ENCODE measurements at regions not wholly inside any gene's neighbourhood (a gene's known extent, or its start where the extent isn't known, plus 50 kb on each side); places are given as distances from the start of the nearest gene placed in this dataset.
"Not testable (repeated sequence)": the region's sequence is repeated elsewhere in the genome, so short reads cannot be mapped to it uniquely, and the experiment has no call there.

DNA sequence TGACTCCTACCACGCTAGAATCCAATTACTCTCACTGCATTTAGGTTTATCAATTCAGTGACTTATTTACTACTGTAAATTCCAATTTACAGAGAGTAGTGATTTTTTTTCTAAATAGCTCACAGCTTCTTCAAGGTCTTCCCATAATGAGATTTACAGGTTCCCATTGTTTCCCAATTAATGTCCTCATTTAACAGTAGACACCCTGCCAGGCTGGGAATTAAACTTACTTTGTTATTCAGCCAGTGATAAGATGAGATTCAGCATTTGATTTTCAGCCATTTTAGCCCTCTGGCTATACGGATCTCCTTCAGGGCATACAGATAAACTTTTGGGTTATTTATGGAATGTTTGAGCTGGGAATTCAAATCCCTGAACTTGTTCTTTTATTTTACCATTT, 582.9 kb upstream of the EYS start:
- DNase-seq (ENCODE audit: low read depth): no peak
- TF ChIP-seq, protein P1, sequence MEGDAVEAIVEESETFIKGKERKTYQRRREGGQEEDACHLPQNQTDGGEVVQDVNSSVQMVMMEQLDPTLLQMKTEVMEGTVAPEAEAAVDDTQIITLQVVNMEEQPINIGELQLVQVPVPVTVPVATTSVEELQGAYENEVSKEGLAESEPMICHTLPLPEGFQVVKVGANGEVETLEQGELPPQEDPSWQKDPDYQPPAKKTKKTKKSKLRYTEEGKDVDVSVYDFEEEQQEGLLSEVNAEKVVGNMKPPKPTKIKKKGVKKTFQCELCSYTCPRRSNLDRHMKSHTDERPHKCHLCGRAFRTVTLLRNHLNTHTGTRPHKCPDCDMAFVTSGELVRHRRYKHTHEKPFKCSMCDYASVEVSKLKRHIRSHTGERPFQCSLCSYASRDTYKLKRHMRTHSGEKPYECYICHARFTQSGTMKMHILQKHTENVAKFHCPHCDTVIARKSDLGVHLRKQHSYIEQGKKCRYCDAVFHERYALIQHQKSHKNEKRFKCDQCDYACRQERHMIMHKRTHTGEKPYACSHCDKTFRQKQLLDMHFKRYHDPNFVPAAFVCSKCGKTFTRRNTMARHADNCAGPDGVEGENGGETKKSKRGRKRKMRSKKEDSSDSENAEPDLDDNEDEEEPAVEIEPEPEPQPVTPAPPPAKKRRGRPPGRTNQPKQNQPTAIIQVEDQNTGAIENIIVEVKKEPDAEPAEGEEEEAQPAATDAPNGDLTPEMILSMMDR (IDR thresholded peaks at IDR 0.05; ENCODE audit: control insufficient read depth, insufficient read depth, low read depth, low read length, missing control alignments): no peak
- H3K4me3 ChIP-seq (ENCODE audit: control insufficient read depth, low read depth, low read length): no peak overlapping the region

DNA sequence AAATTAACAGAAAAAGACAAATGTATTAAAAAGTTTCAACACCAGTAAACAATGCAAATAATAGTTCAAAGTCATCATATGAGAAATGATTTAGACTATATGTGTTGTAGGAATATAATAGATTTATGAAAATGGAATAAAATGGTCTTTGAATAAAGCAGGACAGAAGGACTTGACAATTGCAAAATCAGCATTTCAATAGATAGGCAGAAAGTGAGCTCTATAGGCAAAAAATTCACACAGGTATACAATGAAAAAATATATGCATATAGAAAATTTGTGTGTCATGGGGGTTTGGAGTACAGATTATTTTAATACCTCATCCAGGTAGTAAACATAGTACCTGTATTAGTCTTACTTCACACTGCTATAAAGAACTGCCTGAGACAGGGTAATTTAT, 571.1 kb upstream of the EYS start:
- H3K4me3 ChIP-seq (ENCODE audit: control insufficient read depth, low read depth, low read length): no peak overlapping the region
- DNase-seq (ENCODE audit: low read depth): no peak
- TF ChIP-seq, protein P1 (IDR thresholded peaks at IDR 0.05; ENCODE audit: control insufficient read depth, insufficient read depth, low read depth, low read length, missing control alignments): no peak

DNA sequence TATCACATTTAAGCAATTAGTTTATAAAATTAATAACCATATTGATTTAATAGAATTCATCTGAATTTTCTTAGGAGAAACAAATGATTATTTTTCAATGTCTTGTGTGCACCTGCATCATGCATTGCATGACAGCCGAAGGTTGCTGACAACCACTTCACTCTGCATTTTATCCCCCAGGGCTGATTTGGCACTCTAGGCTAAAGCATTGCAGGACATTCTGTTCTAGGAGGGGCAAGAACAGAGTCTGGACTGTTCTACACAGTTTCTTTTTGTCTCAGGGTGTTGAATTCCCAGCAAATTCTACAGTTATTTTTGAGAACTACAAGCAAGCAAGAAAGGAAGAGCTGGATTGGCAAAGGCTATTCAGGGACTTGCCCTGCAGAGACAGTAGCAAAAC, 570.4 kb upstream of the EYS start:
- TF ChIP-seq, protein P1 (IDR thresholded peaks at IDR 0.05; ENCODE audit: control insufficient read depth, insufficient read depth, low read depth, low read length, missing control alignments): no peak
- no peak overlapping the region for H3K4me3 ChIP-seq (ENCODE audit: control insufficient read depth, low read depth, low read length)
- no peak for DNase-seq (ENCODE audit: low read depth)

DNA sequence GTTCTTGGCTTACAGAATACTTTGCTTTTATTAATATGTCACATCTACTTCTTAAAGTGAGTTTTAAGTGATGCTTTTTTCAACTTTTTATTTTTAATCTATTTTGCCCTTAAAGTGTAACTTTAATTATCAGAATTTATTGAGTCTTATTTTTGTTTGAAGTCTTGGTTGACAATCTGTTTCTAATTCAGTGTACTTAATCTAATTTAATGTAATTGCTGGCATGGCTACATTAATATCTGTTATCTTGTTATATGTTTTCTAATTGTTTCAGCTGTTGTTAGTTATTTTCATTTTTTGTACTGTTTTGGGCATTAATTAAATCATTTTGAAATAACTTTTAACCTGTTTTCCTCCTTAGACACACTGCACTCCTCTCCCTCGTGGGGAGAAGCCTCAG, 558.7 kb upstream of the EYS start:
- DNase-seq (ENCODE audit: low read depth): no peak
- H3K4me3 ChIP-seq (ENCODE audit: control insufficient read depth, low read depth, low read length): no peak overlapping the region
- TF ChIP-seq, protein P1 (IDR thresholded peaks at IDR 0.05; ENCODE audit: control insufficient read depth, insufficient read depth, low read depth, low read length, missing control alignments): no peak

DNA sequence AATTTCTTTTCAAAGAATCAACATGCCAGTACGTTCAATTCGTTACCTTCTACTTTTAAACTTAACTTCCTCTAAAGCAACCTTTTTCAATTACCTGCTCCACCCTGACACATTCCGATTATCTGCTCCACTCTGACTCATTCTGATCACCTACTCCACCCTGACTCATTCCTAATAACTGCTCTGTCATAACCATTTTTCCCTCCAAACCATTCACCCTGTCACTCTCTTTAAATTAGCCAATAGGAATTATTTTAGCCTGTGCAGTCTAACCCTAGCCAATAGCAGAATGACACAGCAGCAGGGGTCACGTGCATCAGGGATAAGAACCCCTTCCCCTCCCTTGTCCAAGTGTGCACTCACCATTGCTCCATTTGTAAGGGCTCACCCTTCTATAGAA, 557.4 kb upstream of the EYS start:
- TF ChIP-seq, protein P1 (IDR thresholded peaks at IDR 0.05; ENCODE audit: control insufficient read depth, insufficient read depth, low read depth, low read length, missing control alignments): no peak
- DNase-seq (ENCODE audit: low read depth): no peak

DNA sequence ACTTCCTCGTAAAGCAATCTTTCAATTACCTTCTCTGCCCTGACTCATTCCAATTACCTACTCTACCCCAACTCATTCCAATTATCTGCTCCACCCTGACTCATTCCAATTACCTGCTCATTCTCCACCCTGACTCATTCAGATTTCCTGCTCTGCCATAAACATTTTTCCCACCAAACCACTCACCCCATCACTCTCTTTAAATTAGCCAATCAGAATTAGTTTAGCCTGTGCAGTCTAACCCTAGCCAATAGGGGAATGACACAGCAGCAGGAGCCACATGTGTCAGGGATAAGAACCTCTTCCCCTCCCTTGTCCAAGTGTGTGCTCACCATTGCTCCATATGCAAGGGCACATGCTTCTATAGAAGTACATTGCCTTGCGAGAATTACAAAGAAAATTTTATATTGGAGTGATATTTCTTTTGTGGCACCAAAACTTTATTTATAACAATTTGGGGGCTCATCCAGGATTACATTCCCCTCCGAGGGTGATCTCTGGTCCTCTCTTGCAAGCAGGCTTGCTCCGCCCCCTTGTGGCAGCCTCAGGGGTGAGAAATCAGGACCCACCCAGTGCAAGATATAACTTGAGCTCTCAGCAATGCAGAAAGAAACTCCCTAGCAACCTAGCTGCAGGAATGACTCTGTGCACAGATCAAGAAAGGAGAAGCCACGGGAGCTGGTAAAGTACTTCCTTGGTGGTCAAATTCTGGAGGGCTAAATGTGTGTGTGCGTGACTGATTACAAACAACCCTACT, 551.9 kb upstream of the EYS start:
- H3K4me3 ChIP-seq (ENCODE audit: control insufficient read depth, low read depth, low read length); DNase-seq (ENCODE audit: low read depth): not testable (repeated sequence)

More for the DNA sequence above, 557.4 kb upstream of the EYS start:
- no peak overlapping the region for H3K4me3 ChIP-seq (ENCODE audit: control insufficient read depth, low read depth, low read length)

DNA sequence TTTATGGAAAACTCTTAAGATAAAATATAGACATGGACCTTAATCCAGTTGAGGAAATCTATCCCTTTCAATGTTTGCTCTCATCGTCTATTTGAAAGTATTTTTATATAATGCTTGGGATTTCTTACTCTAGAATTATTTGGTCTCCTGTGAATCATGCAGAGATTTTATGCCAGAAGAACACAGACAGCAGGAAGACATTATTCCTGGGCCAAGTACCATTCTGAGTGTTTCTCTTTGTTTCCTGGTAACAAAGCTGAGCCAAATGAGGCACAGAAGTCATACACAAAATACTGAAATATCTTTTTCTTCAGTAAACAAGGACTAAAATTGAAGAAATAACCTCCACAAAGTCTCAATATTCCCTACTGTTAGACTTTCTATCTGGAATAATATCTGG, 538.2 kb upstream of the EYS start:
- TF ChIP-seq, protein P1 (IDR thresholded peaks at IDR 0.05; ENCODE audit: control insufficient read depth, insufficient read depth, low read depth, low read length, missing control alignments): no peak
- no peak overlapping the region for H3K4me3 ChIP-seq (ENCODE audit: control insufficient read depth, low read depth, low read length)
- no peak for DNase-seq (ENCODE audit: low read depth)

Data from AG09309 (cell line).